Lung microvascular endothelial cell (primary cell): ENCODE measurements at regions not wholly inside any gene's neighbourhood (a gene's known extent, or its start where the extent isn't known, plus 50 kb on each side); places are given as distances from the start of the nearest gene placed in this dataset.
"Not testable (repeated sequence)": the region's sequence is repeated elsewhere in the genome, so short reads cannot be mapped to it uniquely, and the experiment has no call there.

Experiments used
- DNase-seq, 2 donors: peaks; one replicate each; pipeline versions ENCODE4 v3.0.0 to v3.0.0-alpha.2; 2010; ENCODE audit warnings: low read depth in 2 of 2

DNA sequence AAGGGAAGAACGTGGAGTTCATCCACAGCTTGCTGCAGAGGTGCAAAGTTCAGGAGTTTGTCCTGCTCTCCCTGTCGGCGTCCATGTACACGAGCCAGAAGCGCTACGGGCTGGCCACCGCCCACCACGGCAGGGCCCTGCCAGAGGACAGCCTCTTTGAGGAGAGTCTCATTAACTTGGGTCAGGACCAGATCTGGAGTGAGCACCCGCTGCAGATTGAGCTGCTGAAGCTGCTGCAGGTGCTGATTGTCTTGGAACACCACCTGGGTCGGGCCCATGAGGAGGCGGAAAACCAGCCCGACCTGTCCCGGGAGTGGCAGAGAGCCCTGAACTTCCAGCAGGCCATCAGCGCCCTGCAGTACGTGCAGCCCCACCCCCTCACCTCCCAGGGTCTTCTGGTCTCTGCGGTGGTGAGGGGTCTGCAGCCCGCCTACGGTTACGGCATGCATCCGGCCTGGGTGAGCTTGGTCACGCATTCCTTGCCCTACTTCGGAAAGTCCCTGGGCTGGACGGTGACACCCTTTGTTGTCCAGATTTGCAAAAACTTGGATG lies 73.8 kb upstream of the MORC3 start:
- DNase-seq: no peak

- no peak for DNase-seq
These were observed 72.5 kb upstream of the MORC3 start for GRCh38 chr21:36247316-36248010.

GRCh38 chr21:36249576-36250422 lies 70.2 kb upstream of the MORC3 start:
- DNase-seq: no peak

DNA sequence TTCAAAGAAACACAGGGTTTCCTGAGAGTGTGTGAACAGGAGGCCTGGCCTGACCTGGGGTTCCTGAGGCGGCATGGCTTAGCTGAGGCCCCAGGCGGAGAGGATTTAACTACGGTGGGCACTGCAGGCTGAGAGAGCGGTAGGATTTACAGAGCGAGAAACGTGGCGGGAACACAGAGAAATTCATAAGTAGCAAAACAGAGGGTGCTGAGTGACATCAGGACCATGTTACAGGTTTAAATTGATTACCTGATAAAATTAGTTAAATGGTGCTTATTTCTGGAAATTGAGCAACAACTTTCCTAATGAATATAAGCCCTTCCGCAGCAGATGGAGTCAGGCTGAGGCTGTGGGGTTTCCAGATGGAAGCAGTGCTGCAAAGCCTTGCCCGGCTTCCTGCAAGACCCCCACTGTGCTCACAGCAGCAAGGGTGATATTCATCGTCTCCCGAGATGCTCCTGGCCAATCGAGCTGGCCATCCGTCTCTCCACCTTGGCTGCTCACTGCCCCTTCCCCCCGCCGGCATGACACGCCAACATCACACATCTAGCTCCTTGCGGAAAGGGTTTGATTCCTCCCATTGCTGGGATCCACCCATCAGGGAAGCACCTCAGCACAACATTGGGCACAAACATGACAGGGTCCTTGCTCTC lies 69.4 kb upstream of the MORC3 start:
- no peak for DNase-seq

DNA sequence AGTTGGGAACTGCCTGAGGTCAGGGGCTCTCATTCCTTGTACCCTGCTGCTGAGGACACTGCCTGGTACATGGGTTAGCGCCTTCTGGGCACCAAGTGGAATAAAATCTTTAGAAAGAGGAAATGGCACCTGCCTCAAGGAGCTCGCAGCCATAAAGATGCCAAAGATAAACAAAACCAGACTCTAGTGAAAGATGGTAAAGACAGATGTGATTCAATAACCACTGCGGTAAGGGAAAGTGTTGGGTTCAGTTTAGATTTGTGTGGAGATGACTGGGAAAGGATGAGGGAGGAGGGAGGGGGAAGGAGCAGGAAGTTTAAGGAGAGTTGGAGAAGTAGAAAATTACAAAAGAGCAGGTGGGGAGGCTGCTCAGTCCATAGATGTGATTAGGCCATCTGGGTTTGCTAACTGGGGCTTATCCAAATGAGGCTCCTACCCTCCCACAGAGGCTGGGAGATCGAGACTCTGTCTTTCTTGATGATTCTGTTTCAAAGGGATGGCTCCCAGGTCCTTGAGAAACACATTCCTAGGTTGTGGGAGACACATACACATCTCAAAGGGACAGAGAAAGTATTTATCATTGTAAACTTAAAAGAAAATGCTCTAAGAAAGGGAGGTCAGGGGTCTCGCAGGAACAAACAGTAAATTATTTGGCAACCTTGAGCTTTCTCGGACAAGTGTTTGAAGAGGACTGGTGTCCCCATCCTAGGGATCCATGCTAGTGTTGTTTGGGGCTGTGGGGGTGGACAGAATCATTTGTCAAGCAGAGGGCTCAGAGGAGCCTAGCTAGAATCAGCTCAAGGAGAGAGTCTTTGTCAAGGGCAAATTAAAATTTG lies 65.7 kb upstream of the MORC3 start:
- no peak for DNase-seq

DNA sequence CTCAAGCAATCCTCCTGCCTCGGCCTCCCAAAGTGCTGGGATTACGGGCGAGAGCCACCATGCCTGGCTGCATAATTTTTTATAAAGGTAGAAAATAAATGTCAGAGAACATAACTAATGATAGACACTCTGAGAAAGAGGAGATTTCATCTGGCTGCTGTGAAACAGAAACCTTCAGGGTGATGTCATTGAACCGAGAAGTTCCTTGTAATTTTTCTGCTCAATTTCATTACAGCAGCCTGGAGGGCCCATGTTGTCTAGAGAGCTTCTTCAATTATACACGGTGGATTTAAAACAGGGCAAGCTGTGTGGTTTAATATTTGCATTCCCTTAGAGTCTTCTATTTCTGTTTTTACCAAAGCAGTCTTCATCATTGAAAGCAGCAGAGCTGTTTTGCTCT lies 64.3 kb upstream of the MORC3 start:
- DNase-seq: no peak

- no peak for DNase-seq
These were observed 62.3 kb upstream of the MORC3 start for GRCh38 chr21:36257657-36258056.

- peak; percentile 71 to 83 for DNase-seq
These were observed 59.8 kb upstream of the MORC3 start for GRCh38 chr21:36260030-36260787.

DNA sequence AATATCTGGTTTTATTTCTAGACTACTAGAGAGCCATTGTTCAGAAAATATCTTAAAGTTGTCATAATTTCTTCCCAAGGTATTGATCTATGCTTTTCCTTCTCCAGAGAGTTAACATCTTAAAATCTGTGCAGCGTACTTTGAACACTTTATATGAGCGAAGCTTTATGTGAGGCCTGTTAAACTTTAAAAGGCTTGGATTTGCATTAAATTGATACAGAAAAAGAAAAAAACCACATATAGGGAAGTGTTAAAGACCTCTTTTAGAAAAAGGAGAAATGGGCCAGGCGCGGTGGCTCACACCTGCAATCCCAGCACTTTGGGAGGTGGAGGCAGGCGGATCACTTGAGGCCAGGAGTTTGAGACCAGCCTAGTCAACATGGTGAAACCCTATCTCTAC lies 59.2 kb upstream of the MORC3 start:
- DNase-seq: no peak

DNA sequence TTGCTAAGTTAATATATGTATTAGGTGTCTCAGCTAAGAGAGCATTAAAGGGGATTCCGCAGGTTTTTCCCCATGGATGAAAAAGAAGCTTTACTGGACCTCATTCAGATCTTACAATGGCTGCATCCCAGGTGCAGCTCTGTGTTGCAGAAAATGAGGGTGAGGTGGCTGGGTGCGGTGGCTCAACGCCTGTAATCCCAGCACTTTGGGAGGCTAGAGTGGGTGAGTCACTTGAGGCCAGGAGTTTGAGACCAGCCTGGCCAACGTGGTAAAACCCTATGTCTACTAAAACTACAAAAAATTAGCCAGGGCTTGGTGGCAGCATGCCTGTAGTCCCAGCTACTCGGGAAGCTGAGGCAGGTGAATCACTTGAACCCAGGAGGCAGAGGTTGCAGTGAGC lies 58.5 kb upstream of the MORC3 start:
- no peak for DNase-seq

DNA sequence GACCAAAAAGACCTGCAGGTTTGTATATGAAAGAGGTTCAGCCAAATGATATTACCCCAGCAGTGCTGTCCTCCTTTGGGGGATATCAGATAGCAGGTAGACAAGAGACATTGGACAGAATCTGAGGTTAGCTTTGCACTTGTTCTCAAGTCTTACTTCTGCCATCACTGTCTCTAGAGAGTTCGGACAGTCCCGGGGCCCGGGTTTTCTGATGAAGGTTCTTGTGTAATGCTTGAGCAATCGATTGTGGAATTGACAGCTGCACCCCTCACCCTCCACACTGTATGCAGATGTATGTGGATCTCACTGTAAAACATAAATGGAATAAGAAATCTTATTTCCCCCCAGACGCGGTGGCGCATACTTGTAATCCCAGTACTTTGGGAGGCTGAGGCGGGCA lies 56.2 kb upstream of the MORC3 start:
- no peak for DNase-seq

DNA sequence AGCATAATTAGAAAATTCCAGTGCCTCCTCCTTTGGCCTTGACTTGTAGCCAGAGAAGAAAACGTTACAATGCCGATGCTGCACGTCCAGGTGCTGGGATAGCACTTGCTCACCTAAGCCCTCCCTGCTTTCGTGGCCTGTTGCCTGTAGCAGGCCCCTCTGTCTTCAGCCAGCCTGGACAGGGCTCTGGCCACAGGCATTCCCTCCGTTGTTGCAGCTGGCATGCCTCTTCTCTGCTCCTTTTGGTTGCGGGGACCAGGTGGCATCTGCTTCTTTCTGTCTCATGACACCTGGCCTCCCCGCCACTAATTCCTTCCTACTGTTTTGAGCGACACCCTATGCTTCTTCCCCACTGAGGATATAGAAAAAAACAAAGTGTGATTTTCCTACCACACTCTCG lies 54.6 kb upstream of the MORC3 start:
- DNase-seq: no peak

DNA sequence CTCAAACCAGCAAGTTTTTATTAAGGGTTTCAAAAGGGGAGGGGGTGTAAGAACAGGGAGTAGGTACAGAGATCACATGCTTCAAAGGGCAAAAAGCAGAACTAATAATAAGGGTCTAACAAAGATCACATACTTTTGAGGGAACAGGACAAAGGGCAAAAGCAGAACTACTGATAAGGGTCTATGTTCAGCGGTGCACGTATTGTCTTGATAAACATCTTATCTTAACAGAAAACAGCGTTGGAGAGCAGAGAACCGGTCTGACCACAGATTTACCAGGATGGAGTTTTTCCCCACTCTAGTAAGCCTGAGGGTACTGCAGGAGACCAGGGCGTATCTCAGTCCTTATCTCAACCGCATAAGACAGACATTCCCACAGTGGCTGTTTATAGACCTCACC lies 52.2 kb upstream of the MORC3 start:
- not testable (repeated sequence) for DNase-seq

GRCh38 chr21:36268264-36268663 lies 51.7 kb upstream of the MORC3 start:
- DNase-seq: not testable (repeated sequence)
